Testis (tissue), 2 donors: ENCODE measurements at regions not wholly inside any gene's neighbourhood (a gene's known extent, or its start where the extent isn't known, plus 50 kb on each side); places are given as distances from the start of the nearest gene placed in this dataset.

Experiments used
- DNase-seq: peaks from one replicate; pipeline ENCODE4 v3.0.0-alpha.2; 2019
- H3K27ac ChIP-seq, 2 donors: fragments of 200-600 bp; sonication (generic); one replicate each; pipeline ENCODE4 v1.5.1; 2019
- H3K27me3 ChIP-seq: fragments of 200-600 bp; sonication (generic); one replicate; pipeline ENCODE4 v1.5.1; 2019
- H3K36me3 ChIP-seq: fragments of 200-600 bp; sonication (generic); one replicate; pipeline ENCODE4 v1.5.1; 2017; ENCODE audit warnings: low read depth; ENCODE audit errors: missing control alignments
- H3K4me1 ChIP-seq: fragments of 200-600 bp; sonication (generic); one replicate; pipeline ENCODE4 v1.5.1; 2019
- H3K4me3 ChIP-seq, 2 donors: fragments of 200-600 bp; sonication (generic); one replicate each; pipeline ENCODE4 v1.5.1; 2017 to 2019
- H3K9me3 ChIP-seq: fragments of 200-600 bp; sonication (generic); one replicate; pipeline ENCODE4 v1.5.1; 2017
- POLR2A ChIP-seq: fragments of 450-650 bp; IDR thresholded peaks from one replicate; pipeline ENCODE4 v1.6.1; 2017; ENCODE audit warnings: antibody characterized with exemption, mild to moderate bottlenecking, moderate library complexity
- WGBS, 2 donors: methylation state at CpG; one replicate each; pipeline ENCODE4 v1.1.5; 2018; 5-methylcytosine and 5-hydroxymethylcytosine counted together
- intact Hi-C: fragments of 100-400 bp; cut with DNase I; formaldehyde crosslinking; loops from one replicate; pipeline ENCODE4 v1.15.1; 2023; ENCODE audit warnings: low total_unique reads
- TF ChIP-seq, protein P1 (sequence below), 3 experiments: fragments of 450-650 bp in 2 of 3; fragments of 200-600 bp in 1 of 3; sonication (generic) in 1 of 3; IDR thresholded peaks; one replicate each; pipeline ENCODE4 v1.5.1; 2016 to 2019; ENCODE audit warnings: antibody characterized with exemption in 3 of 3, mild to moderate bottlenecking in 2 of 3, moderate library complexity in 1 of 3

GRCh38 chr16:65793781-65794180, 572.7 kb upstream of the CDH5 start:
- no peaks in the 10 kb centered on the region for H3K27me3 ChIP-seq
- intact Hi-C loops, result no loop called here
- no peaks in the 10 kb centered on the region for H3K9me3 ChIP-seq
- TF ChIP-seq, protein P1, sequence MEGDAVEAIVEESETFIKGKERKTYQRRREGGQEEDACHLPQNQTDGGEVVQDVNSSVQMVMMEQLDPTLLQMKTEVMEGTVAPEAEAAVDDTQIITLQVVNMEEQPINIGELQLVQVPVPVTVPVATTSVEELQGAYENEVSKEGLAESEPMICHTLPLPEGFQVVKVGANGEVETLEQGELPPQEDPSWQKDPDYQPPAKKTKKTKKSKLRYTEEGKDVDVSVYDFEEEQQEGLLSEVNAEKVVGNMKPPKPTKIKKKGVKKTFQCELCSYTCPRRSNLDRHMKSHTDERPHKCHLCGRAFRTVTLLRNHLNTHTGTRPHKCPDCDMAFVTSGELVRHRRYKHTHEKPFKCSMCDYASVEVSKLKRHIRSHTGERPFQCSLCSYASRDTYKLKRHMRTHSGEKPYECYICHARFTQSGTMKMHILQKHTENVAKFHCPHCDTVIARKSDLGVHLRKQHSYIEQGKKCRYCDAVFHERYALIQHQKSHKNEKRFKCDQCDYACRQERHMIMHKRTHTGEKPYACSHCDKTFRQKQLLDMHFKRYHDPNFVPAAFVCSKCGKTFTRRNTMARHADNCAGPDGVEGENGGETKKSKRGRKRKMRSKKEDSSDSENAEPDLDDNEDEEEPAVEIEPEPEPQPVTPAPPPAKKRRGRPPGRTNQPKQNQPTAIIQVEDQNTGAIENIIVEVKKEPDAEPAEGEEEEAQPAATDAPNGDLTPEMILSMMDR (IDR thresholded peaks at IDR 0.05), result no peak
- no peak for TF ChIP-seq POLR2A
- no peak overlapping the region for H3K27ac ChIP-seq
- no peaks in the 10 kb centered on the region for H3K4me1 ChIP-seq
- no peak for DNase-seq
- WGBS, 2 donors, result 70 to 80% methylated on average over 3 of the region's 3 CpGs
- H3K4me3 ChIP-seq, result no peak overlapping the region
- no peaks in the 10 kb centered on the region for H3K36me3 ChIP-seq

DNA sequence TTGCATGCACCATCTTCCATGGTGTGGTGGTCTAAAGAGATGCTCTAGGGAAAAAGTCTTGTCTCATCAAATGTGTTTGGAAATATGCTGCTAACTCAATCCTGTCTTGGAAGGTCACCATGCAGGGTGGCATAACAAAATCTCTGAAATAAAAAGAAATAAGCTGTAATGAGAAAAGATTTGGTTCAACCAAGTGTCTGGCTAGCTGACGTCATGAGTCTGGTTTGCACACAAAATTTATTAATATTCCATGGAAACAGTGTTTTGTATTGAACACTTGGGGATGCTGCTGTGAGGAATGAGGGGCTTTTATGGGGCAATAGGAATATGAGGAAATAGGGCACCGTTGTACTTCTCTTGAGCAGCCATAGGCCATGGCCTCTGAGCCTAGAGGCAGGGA, 575.7 kb upstream of the CDH5 start:
- intact Hi-C loops, result no loop called here
- DNase-seq, result no peak
- Histone ChIP-seq H3K27ac (no peak overlapping the region), H3K4me1 (no peaks in the 10 kb centered on the region), H3K9me3 (no peaks in the 10 kb centered on the region), H3K27me3 (no peaks in the 10 kb centered on the region), H3K36me3 (no peaks in the 10 kb centered on the region), H3K4me3 (no peak overlapping the region)
- TF ChIP-seq POLR2A, result no peak
- TF ChIP-seq, protein P1 (IDR thresholded peaks at IDR 0.05), result no peak
- 91% methylated on average over 2 of the region's 2 CpGs for WGBS, 2 donors

DNA sequence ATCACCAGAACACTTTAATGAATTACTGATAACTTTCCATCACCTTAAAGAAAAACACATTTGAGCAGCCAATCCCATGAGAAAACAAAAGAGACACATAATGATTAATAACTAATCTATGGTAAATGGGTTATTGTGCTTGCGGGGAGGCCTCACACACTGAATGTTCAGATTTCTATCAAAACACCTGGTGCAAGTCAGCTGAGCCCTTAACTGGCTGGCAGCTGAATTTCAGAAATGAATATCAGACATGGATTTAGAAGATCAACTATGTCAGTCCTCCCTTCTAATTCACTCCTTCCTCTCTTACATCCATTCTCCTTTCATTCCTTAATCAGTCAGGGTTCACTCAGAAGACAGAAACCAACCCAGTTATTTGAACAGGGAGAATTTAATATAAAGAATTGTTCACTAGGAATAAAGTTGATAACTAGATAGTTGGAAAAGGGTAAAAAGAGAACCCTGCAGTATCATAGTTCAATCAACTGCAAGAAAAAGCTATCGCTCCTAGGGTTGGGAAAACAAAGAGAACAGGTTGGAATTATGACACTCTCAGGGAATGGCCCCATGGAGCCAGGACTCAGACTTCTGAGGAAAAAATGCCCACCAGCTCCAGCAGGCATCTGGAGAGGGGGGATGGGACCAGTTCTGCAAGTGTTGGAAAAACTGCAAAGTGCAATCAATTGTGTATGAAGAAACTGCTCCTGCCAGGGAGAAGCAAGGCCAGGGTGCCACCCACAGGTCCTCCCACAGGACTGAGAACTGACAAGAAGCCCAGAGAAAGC, 577.1 kb upstream of the CDH5 start:
- DNase-seq, result no peak
- intact Hi-C loops, result no loop called here

DNA sequence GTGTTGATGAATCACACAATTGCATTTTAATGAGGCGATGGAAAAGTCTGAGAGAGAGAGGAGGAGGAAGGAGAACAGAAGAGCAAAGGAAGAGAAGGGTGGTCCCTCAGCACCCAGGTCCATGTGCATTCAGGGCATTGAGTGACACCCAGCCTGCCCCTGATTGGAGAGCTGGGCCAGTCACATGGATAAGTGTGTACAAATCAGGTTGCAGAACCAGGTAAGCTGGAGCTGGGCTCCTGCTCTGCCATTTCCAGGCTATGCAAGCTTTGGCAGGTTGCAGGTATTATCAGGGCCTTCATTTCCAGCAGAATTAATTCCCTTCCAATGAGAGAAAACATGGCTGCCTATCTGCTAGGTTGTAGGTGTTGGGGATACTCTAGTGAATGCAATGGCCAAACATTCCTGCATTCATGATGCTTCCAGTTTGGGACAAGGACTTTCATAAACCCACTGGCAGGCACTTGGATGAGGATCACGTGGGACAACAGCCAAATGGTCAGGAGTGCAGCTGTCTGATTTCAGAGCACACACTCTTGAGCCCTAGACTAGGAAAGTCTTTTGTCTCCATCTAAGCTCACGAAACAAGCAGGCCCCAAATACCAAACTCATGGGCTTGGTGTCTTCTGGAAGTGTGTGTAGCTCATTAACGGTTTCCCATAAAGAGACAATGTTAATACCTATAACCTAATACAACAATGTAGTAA, 577.9 kb upstream of the CDH5 start:
- H3K27ac ChIP-seq, result no peak overlapping the region
- no peaks in the 10 kb centered on the region for H3K9me3 ChIP-seq
- 89 to 91% methylated on average over 4 of the region's 4 CpGs for WGBS, 2 donors
- no peaks in the 10 kb centered on the region for H3K4me1 ChIP-seq
- no peaks in the 10 kb centered on the region for H3K36me3 ChIP-seq
- DNase-seq, result no peak
- no peak overlapping the region for H3K4me3 ChIP-seq
- no peak for TF ChIP-seq POLR2A
- no peaks in the 10 kb centered on the region for H3K27me3 ChIP-seq
- intact Hi-C loops, result no loop called here

More for the DNA sequence above, 577.1 kb upstream of the CDH5 start:
- Histone ChIP-seq H3K4me3 (no peak overlapping the region), H3K4me1 (no peaks in the 10 kb centered on the region), H3K27me3 (no peaks in the 10 kb centered on the region), H3K36me3 (no peaks in the 10 kb centered on the region), H3K27ac (no peak overlapping the region), H3K9me3 (no peaks in the 10 kb centered on the region)
- TF ChIP-seq, protein P1 (IDR thresholded peaks at IDR 0.05), result no peak
- TF ChIP-seq POLR2A, result no peak
- 97 to 100% methylated on average over 2 of the region's 2 CpGs for WGBS, 2 donors

DNA sequence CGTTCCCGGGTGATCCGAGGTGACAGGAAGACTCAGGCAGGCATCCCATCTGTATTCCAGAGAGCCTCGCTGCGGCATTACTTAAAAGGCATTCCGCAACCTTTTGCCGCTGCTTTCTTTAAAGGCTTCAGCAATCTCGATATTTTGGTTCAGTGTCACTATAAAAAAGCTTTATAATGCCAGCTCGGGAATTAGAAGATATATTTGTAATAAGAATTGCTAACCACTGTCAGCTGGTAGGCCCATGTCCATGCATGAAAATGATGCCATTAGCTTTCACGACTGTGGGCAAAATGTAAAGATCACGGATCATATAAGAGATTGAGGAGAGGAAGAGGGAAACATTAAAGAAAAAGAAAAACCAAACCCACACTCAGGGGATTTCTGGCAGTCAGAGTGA, 578.6 kb upstream of the CDH5 start:
- intact Hi-C loops, result no loop called here
- Histone ChIP-seq H3K27me3 (no peaks in the 10 kb centered on the region), H3K4me1 (no peaks in the 10 kb centered on the region), H3K36me3 (no peaks in the 10 kb centered on the region), H3K4me3 (no peak overlapping the region), H3K27ac (no peak overlapping the region), H3K9me3 (no peaks in the 10 kb centered on the region)
- no peak for DNase-seq
- WGBS, 2 donors, result 85 to 95% methylated on average over 11 of the region's 11 CpGs
- TF ChIP-seq, protein P1 (IDR thresholded peaks at IDR 0.05), result no peak
- TF ChIP-seq POLR2A, result no peak
